Stimulated activated CD4-positive, alpha-beta T cell treated with anti-CD3 and anti-CD28 coated beads, Interleukin-4, amount 100 ng/mL, for 48 hours (primary cell): ENCODE measurements at regions not wholly inside any gene's neighbourhood (a gene's known extent, or its start where the extent isn't known, plus 50 kb on each side); places are given as distances from the start of the nearest gene placed in this dataset.

Experiments used
- DNase-seq, 2 donors: peaks; one replicate each; pipeline ENCODE4 v3.0.0-alpha.2; 2020; ENCODE audit warnings: low read depth in 2 of 2

GRCh38 chr17:68182940-68183551, 64.8 kb upstream of the AMZ2 start:
- no peak for DNase-seq

GRCh38 chr17:68184141-68184571, 63.7 kb upstream of the AMZ2 start:
- no peak for DNase-seq

- no peak for DNase-seq
Observed at GRCh38 chr17:68184816-68185436, 62.9 kb upstream of the AMZ2 start.

GRCh38 chr17:68185820-68186219, 62.0 kb upstream of the AMZ2 start:
- no peak for DNase-seq

GRCh38 chr17:68190495-68190894, 57.3 kb upstream of the AMZ2 start:
- no peak for DNase-seq

- DNase-seq, result no peak
Observed at GRCh38 chr17:68195667-68196393, 52.0 kb upstream of the AMZ2 start.

GRCh38 chr17:68196394-68197090, 51.3 kb upstream of the AMZ2 start:
- DNase-seq, result no peak

- DNase-seq, result no peak
Observed at GRCh38 chr17:68197091-68197996, 50.5 kb upstream of the AMZ2 start.

GRCh38 chr17:68197997-68198930, 49.6 kb upstream of the AMZ2 start:
- no peak for DNase-seq
